Ovary (tissue), 3 donors: ENCODE measurements at regions not wholly inside any gene's neighbourhood (a gene's known extent, or its start where the extent isn't known, plus 50 kb on each side); places are given as distances from the start of the nearest gene placed in this dataset.

Experiments used
- CTCF ChIP-seq, 3 donors: fragments of 450-650 bp in 2 of 3; fragments of 200-600 bp in 1 of 3; IDR thresholded peaks; one replicate each; pipeline versions ENCODE4 v1.5.1 to v1.8.0; 2016 to 2022; ENCODE audit warnings: antibody characterized with exemption in 3 of 3, mild to moderate bottlenecking in 1 of 3
- POLR2A ChIP-seq: fragments of 450-650 bp; IDR thresholded peaks from one replicate; pipeline ENCODE4 v1.6.1; 2017; ENCODE audit warnings: antibody characterized with exemption, mild to moderate bottlenecking, moderate library complexity
- donor health status: DM: no; HTN: no; CAD: no.

GRCh38 chr4:12186526-12186925 lies 757.8 kb upstream of the HS3ST1 start:
- TF ChIP-seq CTCF (IDR thresholded peaks at IDR 0.05) (no peak), POLR2A (no peak)
